ENCODE measurements at regions not wholly inside any gene's neighbourhood (a gene's known extent, or its start where the extent isn't known, plus 50 kb on each side); places are given as distances from the start of the nearest gene placed in this dataset.
"Not testable (repeated sequence)": the region's sequence is repeated elsewhere in the genome, so short reads cannot be mapped to it uniquely, and the experiment has no call there.

GRCh38 chr5:167049043-167049663 lies 1242.3 kb upstream of the WWC1 start:
- DNase-seq (ENCODE audit: low spot score), result peak; percentile 14

- no peak for DNase-seq (ENCODE audit: low spot score)
Measured at GRCh38 chr5:167049771-167050567, 1241.5 kb upstream of the WWC1 start.

- no peak for DNase-seq (ENCODE audit: low spot score)
Measured at GRCh38 chr5:167050568-167051401, 1240.7 kb upstream of the WWC1 start.

DNA sequence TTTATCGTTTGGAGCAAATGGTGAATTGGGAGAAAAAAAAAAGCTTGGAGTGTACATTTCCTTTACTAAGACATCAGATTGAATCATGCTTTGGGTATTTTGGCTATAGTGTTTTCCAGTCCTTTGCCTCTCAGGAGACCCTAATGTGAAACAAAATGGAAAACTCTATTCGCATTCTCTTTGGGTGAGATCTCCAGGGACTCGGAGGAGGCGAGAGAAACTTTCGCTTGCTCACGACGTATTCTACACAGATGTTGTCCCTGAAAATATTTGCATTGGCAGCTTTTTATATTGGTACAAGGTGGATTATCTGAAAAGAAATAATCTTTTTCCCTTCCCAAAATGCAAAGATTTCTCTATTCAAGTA lies 1240.1 kb upstream of the WWC1 start:
- no peak for DNase-seq (ENCODE audit: low spot score)

DNA sequence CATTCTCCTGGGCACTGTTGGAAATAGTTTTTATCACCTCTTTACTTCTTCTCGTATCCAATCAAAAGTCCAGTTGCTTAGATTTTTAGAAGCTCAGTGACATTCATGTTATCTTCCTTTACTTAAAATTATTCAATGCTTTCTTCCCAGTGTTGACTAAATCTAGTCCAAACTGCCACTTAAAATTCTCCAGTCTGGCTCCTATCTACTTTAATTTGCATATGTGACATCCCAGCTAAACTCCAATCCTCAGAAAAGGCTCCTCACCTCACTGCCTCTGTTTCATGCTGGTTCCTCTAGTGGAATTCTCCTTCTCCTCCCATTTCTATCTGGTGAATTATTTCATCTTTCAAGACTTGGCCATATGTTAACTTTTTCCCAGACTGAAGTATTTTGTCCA lies 1238.7 kb upstream of the WWC1 start:
- no peak for DNase-seq (ENCODE audit: low spot score)

DNA sequence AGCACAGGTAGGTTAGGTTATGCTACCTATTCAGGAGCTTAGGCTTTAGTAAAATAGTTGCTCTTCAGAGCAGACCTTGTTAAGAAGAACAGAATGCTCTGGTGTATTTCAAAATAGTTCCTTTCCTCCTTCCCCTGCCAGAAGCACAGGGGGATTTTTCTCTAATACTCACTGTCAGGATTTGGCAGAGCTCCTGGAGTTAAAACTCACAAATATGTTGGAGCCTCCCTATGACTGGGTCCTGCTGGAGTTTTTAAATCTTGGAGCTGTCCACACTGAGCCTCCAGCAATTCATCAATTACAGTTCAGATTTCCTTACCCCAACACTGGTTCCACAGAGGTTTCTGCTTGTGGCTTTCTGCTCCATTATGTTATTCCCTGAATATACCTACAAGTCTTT lies 1233.8 kb upstream of the WWC1 start:
- no peak for DNase-seq (ENCODE audit: low spot score)

- DNase-seq (ENCODE audit: low spot score), result no peak
Measured at GRCh38 chr5:167061695-167062094, 1229.8 kb upstream of the WWC1 start.

GRCh38 chr5:167063116-167063515 lies 1228.3 kb upstream of the WWC1 start:
- no peak for DNase-seq (ENCODE audit: low spot score)

DNA sequence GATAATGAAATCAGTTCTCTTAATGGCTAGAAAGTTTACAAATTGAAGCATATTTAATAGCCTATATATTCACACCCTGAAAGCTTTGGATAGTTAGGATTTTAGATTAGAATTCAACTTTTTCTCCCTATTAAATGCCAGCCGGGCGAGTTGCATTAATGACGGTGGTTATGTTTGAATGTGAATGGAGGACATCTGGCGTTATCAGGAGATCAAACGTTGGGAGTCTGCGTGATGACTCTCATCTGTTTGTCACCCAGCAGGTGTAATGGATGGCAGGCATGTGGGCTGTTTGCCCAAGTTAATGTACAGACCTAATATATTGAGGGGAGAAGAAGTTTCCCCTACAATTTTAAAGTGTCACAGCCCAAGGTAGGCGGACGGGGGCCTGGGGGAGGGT lies 1227.7 kb upstream of the WWC1 start:
- DNase-seq (ENCODE audit: low spot score), result no peak

GRCh38 chr5:167064198-167064776 lies 1227.2 kb upstream of the WWC1 start:
- DNase-seq (ENCODE audit: low spot score), result no peak

- DNase-seq (ENCODE audit: low spot score), result no peak
Measured at GRCh38 chr5:167065794-167066193, 1225.7 kb upstream of the WWC1 start.

GRCh38 chr5:167071981-167072610 lies 1219.3 kb upstream of the WWC1 start:
- no peak for DNase-seq (ENCODE audit: low spot score)

DNA sequence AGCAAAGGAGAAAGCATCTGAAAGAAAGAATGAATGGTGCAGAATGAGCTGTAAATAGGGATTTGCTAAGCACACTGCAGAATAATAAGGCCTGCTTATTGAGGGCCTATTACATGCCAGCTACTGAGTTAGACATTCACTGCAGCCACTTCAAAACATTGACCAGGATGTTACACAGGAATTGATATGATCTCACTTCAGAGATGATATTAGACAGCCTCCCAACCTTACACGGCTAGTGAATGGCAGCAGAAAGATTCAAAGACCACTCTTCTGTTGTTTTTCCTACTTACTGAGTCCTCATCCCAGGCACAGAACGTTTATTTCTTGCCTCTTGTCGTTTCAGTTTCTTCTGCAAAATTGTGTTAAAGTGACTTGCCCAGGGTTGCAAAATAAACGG lies 1209.9 kb upstream of the WWC1 start:
- DNase-seq (ENCODE audit: low spot score), result no peak

- no peak for DNase-seq (ENCODE audit: low spot score)
Measured at GRCh38 chr5:167096816-167097215, 1194.6 kb upstream of the WWC1 start.

DNA sequence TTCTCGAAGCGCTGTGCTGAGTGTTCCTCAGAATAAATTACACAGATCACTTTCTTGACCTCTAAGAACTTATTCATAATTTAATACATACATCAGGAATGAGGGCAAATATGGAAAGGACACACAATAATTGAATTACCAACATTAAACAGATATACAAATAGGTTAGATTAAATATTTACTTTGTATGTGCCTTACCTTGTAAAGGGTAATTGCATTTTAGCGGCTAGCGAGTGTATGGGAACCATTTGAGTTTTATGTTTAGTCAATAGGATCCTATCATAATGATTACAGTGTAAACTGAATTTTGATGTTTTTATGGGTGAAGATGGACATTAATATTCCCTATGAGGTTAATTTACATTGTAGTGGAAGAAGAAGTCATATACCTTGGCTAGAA lies 1187.1 kb upstream of the WWC1 start:
- no peak for DNase-seq (ENCODE audit: low spot score)

DNA sequence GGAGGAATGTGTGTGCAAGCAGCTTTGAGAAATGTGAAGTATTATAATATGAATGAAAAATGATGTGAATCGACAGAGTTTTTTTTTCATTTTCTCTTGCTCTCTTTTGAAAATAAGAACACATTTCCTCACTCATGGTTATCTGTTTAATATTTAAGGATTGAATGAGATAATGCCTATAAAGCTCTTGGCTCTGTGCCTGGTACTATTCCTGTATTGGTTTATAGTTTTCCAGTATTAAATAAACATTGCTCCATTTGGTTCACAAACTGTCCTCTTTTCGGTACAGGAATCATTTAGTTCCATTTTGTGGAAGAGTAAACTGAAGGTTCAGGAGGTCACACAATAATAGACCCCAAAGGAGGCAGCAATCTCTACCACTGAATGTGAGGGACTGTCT lies 1185.5 kb upstream of the WWC1 start:
- DNase-seq (ENCODE audit: low spot score), result no peak

DNA sequence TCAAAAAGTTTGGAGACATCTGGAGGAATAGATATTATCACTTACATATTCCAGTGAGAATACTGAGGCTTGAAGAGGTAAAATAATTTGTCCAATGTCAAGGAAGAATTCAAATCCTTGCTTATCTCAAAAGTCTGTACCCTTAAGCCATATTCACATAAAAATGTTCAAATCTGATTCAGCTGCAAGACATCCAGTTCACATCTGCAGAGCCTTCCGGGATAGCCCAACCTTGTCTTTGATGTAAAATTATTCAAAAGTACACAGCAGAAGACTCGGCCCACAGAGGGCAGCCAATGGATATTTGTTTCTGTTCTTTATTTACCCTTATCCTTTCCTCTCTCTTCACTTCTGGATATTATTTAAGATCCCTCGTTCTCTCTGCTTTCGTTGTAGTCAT lies 1183.8 kb upstream of the WWC1 start:
- no peak for DNase-seq (ENCODE audit: low spot score)

DNA sequence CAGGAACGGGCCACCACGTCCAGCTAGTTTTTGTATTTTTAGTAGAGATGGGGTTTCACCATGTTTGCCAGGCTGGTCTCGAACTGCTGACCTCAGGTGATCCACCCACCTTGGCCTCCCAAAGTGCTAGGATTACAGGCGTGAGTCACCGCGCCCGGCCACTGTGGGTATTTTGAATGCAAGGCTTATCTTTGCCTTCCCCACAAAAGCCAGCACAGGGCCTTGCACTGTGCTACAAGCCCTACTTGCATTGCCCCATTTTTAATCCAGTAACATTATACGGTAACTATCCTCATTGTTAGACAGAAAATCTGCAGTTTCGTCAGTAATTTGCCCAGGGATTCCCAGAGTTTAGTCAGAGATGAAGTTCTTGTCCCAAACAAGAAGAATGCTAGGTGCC lies 1183.2 kb upstream of the WWC1 start:
- DNase-seq (ENCODE audit: low spot score), result not testable (repeated sequence)

- DNase-seq (ENCODE audit: low spot score), result no peak
Measured at GRCh38 chr5:167112556-167112955, 1178.9 kb upstream of the WWC1 start.

GRCh38 chr5:167122267-167122666 lies 1169.2 kb upstream of the WWC1 start:
- no peak for DNase-seq (ENCODE audit: low spot score)

DNA sequence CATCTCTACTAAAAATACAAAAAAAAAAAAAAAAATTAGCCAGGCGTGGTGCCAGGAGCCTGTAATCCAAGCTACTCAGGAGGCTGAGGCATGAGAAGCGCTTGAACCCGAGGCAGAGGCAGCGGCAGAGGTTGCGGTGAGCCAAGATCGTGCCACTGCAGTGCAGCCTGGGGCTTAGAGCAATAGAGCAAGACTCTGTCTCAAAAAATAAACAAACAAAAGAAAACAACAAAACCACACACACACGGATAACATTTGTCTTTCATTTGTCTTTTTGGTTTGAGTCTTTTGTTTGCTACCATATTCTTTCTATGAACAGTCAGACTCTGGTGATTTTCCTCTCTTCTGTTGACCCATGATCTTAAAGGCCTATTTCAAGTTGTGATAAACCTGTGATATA lies 1168.3 kb upstream of the WWC1 start:
- no peak for DNase-seq (ENCODE audit: low spot score)

DNA sequence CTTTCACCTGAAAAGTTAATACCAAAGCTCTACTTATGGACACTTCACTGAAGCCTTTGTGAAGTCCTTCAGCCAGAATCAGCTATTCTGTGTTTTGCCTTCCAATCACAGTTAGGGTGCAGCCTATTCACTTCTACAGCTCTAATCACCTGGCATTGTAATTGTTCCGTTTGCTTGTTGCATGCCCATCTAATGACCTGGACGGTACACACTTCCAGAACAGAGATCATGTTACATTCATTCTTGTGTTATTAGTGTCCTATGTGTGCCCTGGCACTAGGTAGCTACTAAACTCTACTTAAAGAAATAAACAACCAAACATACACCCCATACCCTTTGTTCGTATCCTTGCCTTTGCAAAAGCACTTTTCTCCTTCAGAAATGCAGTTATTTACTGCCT lies 1162.9 kb upstream of the WWC1 start:
- DNase-seq (ENCODE audit: low spot score), result no peak
